ENCODE measurements at regions not wholly inside any gene's neighbourhood (a gene's known extent, or its start where the extent isn't known, plus 50 kb on each side); places are given as distances from the start of the nearest gene placed in this dataset.

GRCh38 chr2:196356332-196356731, 185.0 kb upstream of the STK17B start:
- DNase-seq (ENCODE audit: low spot score), result no peak

GRCh38 chr2:196360650-196361049, 189.3 kb upstream of the STK17B start:
- DNase-seq (ENCODE audit: low spot score), result no peak

- DNase-seq (ENCODE audit: low spot score), result no peak
Observed at GRCh38 chr2:196361606-196362326, 190.4 kb upstream of the STK17B start.

GRCh38 chr2:196362973-196363549, 191.7 kb upstream of the STK17B start:
- no peak for DNase-seq (ENCODE audit: low spot score)

- DNase-seq (ENCODE audit: low spot score), result no peak
Observed at GRCh38 chr2:196365145-196365544, 193.8 kb upstream of the STK17B start.

- no peak for DNase-seq (ENCODE audit: low spot score)
Observed at GRCh38 chr2:196365923-196366322, 194.5 kb upstream of the STK17B start.

- DNase-seq (ENCODE audit: low spot score), result no peak
Observed at GRCh38 chr2:196367633-196368032, 196.3 kb upstream of the STK17B start.

GRCh38 chr2:196368546-196369225, 197.3 kb upstream of the STK17B start:
- no peak for DNase-seq (ENCODE audit: low spot score)

- no peak for DNase-seq (ENCODE audit: low spot score)
Observed at GRCh38 chr2:196369967-196370366, 198.6 kb upstream of the STK17B start.

- DNase-seq (ENCODE audit: low spot score), result no peak
Observed at GRCh38 chr2:196370381-196370780, 199.0 kb upstream of the STK17B start.

GRCh38 chr2:196372276-196372809, 201.0 kb upstream of the STK17B start:
- DNase-seq (ENCODE audit: low spot score), result no peak

GRCh38 chr2:196372811-196373664, 201.7 kb upstream of the STK17B start:
- peak; percentile 30 for DNase-seq (ENCODE audit: low spot score)

- DNase-seq (ENCODE audit: low spot score), result no peak
Observed at GRCh38 chr2:196376984-196377877, 205.9 kb upstream of the STK17B start.

GRCh38 chr2:196379600-196379999, 208.2 kb upstream of the STK17B start:
- DNase-seq (ENCODE audit: low spot score), result no peak

GRCh38 chr2:196380098-196380497, 208.7 kb upstream of the STK17B start:
- DNase-seq (ENCODE audit: low spot score), result no peak

- DNase-seq (ENCODE audit: low spot score), result peak; percentile 14
Observed at GRCh38 chr2:196380575-196380974, 209.2 kb upstream of the STK17B start.

GRCh38 chr2:196381464-196381863, 210.1 kb upstream of the STK17B start:
- DNase-seq (ENCODE audit: low spot score), result no peak

GRCh38 chr2:196383799-196384198, 212.4 kb upstream of the STK17B start:
- DNase-seq (ENCODE audit: low spot score), result no peak

- no peak for DNase-seq (ENCODE audit: low spot score)
Observed at GRCh38 chr2:196384729-196385128, 213.4 kb upstream of the STK17B start.

- no peak for DNase-seq (ENCODE audit: low spot score)
Observed at GRCh38 chr2:196389670-196390069, 218.3 kb upstream of the STK17B start.

Data from cerebellar cortex (tissue), 1 donor.